GM21576 (cell line): ENCODE measurements at regions not wholly inside any gene's neighbourhood (a gene's known extent, or its start where the extent isn't known, plus 50 kb on each side); places are given as distances from the start of the nearest gene placed in this dataset.
"Not testable (repeated sequence)": the region's sequence is repeated elsewhere in the genome, so short reads cannot be mapped to it uniquely, and the experiment has no call there.

Source experiments
- ATAC-seq: cut with Tn5 transposase; IDR thresholded peaks from one replicate; pipeline ENCODE4 v1.9.1; 2021; ENCODE audit warnings: mild to moderate bottlenecking, moderate library complexity; ENCODE audit not compliant: unreplicated experiment

GRCh38 chr1:176396604-176397395, 66.2 kb upstream of the PAPPA2 start:
- ATAC-seq = not testable (repeated sequence)

DNA sequence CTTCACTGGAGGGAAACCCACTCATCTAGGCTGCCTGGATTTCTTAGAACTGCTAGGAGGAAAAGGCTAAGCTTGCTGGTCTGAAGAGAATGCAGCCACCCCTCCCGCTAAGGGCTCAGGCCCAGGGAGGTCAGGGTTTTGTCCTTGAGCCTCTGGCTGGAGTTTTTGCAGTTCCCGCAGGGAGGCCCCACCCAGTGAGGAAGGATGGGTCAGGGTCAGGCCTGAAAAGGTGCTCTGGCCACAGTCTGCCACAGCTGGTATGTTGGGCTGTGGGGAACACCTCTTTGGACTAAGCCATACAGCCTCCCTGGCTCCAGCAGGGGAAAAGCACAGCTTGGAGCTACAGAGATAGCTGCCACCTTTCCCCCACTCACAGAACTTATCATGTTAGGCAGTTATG, 71.4 kb upstream of the PAPPA2 start:
- no peak for ATAC-seq

- ATAC-seq = no peak
Measured at GRCh38 chr1:176384841-176385240, 78.1 kb upstream of the PAPPA2 start.

DNA sequence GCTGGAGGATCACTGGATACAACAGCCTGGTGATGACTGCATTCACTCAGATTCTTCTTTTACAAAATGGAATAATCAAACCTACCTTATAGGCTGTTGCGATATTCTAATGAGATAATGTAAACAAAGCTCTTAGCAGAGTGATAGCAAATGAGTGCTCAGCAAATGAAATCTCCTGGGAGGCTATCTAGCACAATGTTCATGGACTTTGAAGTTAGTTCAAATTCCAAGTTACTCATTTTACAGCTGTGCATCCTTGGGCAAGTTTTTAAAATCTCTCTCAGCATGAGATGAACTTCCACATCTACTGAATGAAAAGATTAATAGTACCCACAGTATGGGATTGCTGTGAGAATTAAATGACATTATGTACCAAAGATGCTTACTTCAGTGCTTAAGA, 80.8 kb upstream of the PAPPA2 start:
- ATAC-seq = no peak

- ATAC-seq = no peak
Measured at GRCh38 chr1:176379626-176380339, 83.2 kb upstream of the PAPPA2 start.

DNA sequence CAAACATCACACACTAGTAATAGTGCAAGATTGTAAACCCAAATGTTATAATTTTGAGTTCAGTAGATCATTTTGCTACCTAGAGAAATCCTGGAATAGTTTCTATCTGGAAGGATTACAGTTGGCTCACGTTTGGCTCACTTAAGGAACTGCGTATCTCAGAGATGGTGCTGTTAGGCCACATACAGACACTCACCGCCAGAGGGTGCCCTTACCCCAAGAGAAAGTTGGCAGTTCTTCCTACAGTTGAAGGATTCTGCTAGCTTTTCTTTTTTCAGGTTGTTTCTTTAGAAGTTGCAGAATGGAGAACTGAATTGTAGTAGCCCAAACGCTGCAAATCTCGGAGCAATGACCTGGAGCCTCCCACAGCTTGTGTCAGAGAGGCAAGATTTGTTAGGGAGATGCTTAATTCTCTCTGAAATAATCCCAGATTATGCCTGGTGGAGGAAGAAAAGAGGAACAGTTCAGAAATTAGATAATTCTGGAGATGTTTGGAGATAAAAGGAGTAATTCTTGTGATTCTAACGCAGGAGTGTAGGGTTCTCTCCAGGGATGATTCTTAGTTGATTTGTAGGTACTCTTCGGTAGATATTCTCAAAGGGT, 87.9 kb upstream of the PAPPA2 start:
- ATAC-seq = peak; percentile 92

DNA sequence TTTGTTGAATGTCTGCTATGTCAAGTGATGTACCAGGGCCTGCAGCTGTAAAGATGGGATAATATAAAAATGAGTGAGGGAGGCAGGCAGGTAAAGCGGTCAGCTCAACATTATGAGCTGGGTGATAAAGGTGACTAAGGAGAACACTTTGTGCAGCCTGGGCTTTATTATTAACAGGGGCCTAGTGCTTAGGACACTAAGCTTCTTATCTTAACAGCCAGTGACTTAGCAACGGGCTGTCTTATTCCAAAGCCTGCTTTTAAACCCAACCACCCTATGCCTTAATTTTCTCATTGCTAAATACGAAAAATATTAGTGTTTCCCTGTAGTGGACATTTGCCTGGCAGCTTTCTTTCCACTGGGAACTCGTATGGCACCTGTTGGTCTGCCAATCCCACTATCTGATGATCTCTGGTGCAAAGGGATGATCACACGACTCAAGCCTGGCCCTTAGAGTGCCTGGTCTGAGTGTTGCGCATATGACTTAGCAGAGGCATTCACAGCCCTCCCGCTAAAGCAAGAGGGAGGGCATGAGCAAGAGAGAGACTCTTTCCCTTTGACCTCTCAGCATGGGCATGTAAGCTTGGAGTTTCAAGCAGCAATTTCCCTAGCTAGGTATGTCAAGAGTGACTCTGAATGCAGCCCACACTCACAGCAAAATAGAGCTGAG, 98.6 kb upstream of the PAPPA2 start:
- no peak for ATAC-seq

DNA sequence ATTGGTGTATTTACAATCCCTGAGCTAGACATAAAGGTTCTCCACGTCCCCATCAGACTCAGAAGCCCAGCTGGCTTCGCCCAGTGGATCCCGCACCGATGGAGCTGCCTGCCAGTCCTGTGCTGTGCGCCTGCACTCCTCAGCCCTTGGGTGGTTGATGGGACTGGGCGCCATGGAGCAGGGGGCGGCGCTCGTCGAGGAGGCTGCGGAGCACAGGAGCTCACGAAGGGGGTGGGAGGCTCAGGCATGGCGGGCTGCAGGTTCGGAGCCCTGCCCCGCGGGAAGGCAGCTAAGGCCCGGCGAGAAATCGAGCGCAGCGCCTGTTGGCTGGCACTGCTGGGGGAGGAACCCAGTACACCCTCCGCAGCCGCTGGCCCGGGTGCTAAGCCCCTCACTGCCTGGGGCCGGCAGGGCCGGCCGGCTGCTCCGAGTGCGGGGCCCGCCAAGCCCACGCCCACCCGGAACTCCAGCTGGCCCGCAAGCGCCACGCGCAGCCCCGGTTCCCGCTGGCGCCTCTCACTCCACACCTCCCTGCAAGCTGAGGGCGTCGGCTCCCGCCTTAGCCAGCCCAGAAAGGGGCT, 113.8 kb upstream of the PAPPA2 start:
- not testable (repeated sequence) for ATAC-seq

DNA sequence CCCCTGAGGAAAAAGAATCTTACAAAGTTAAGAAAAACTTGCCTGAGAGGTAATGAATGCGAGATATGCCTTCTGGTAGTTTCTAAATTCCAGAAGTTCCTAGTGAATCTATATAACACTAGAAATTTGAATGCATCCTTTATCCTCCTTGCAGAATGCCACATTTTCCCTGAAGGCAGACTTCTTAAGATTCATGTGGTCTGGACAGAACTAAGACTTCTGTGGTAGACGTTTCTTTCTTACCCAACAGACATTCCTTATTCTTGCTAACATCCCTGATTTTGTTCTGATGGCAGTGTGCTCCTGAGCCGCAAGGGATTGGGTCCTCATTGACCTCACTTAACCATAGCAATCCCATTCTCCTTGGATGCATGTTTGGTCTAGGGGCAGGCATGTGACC, 121.3 kb upstream of the PAPPA2 start:
- no peak for ATAC-seq

- no peak for ATAC-seq
Measured at GRCh38 chr1:176338877-176339276, 124.1 kb upstream of the PAPPA2 start.

GRCh38 chr1:176330782-176331181, 123.7 kb upstream of the COP1 start:
- no peak for ATAC-seq

DNA sequence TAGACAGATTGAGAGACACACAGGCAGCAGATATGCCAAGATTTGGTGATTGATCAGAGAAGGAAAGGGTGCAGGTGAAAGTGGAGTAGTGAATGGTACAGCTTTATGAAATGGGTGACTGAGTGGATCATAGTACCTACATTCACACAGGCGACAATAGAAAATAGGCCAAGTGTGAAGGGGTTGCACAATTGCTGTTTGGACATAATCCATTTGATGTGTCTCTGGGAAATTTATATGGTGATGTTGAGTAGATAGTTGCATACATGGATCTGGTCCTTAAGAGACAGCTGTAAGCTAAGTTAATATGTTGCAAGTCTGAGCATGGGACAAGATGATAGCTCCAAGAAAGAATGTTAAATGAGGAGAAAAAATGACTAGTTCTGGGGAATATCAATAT, 118.6 kb upstream of the COP1 start:
- no peak for ATAC-seq

DNA sequence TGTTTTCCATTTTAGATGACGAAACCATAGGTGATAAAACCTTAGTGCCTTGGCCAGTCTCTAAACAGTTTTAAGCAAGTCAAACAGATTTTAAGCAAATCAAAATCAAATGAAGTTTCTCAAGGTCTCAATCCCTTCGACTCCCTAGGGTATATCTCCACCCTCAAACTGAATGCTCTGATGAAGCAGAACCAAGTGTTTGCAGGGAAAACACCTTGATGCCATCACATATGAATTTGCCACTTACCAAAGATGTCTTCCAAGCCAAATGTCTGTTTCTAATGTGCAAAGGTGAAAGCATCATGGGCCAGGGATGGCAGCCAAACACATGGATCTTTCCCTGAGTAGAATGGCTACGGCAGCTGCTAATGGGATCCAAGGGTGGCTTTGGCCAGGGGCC, 116.4 kb upstream of the COP1 start:
- ATAC-seq = no peak

GRCh38 chr1:176315519-176316220, 108.6 kb upstream of the COP1 start:
- peak; percentile 44 for ATAC-seq

GRCh38 chr1:176296602-176297001, 89.5 kb upstream of the COP1 start:
- not testable (repeated sequence) for ATAC-seq

- no peak for ATAC-seq
Measured at GRCh38 chr1:176285996-176286395, 78.9 kb upstream of the COP1 start.

DNA sequence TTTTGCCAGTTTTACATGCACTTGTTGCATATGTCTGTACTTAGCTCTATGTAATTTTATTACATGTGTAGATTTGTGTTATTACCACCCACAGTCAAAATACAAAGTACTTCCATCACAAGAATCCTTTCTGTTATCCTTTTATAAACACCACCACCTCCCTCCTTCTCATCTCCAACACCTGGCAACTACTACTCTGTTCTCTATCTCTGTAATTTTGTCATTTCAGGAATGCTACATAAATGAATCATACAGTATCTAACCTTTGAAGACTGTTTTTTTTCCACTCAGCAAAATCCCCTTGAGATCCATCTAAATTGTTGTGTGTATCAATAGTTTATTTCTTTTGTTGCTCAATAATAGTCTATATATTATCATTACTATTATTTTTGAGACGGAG, 64.5 kb upstream of the COP1 start:
- no peak for ATAC-seq
